ENCODE measurements at regions not wholly inside any gene's neighbourhood (a gene's known extent, or its start where the extent isn't known, plus 50 kb on each side); places are given as distances from the start of the nearest gene placed in this dataset.

GRCh38 chr21:28261298-28261697 is 731.4 kb downstream of the LTN1 start:
- DNase-seq: no peak

GRCh38 chr21:28257276-28257675 is 735.4 kb downstream of the LTN1 start:
- no peak for DNase-seq

- no peak for DNase-seq
Observed at GRCh38 chr21:28256837-28257236, 735.8 kb downstream of the LTN1 start.

- DNase-seq: no peak
Observed at GRCh38 chr21:28256420-28256831, 736.3 kb downstream of the LTN1 start.

GRCh38 chr21:28253961-28254360 is 738.7 kb downstream of the LTN1 start:
- DNase-seq: no peak

- no peak for DNase-seq
Observed at GRCh38 chr21:28253338-28253737, 739.3 kb downstream of the LTN1 start.

- DNase-seq: no peak
Observed at GRCh38 chr21:28252928-28253327, 739.7 kb downstream of the LTN1 start.

- no peak for DNase-seq
Observed at GRCh38 chr21:28250946-28251345, 741.7 kb downstream of the LTN1 start.

- DNase-seq: no peak
Observed at GRCh38 chr21:28247454-28248020, 745.1 kb downstream of the LTN1 start.

GRCh38 chr21:28240586-28240985 is 752.1 kb downstream of the LTN1 start:
- no peak for DNase-seq

GRCh38 chr21:28239340-28239739 is 753.3 kb downstream of the LTN1 start:
- DNase-seq: no peak

- no peak for DNase-seq
Observed at GRCh38 chr21:28237661-28238060, 755.0 kb downstream of the LTN1 start.

- DNase-seq: no peak
Observed at GRCh38 chr21:28235169-28235895, 757.3 kb downstream of the LTN1 start.

GRCh38 chr21:28234326-28234725 is 758.4 kb downstream of the LTN1 start:
- no peak for DNase-seq

- no peak for DNase-seq
Observed at GRCh38 chr21:28233536-28234220, 759.0 kb downstream of the LTN1 start.

GRCh38 chr21:28230559-28230958 is 762.1 kb downstream of the LTN1 start:
- DNase-seq: no peak

- no peak for DNase-seq
Observed at GRCh38 chr21:28229814-28230213, 762.9 kb downstream of the LTN1 start.

GRCh38 chr21:28228636-28228995 is 764.1 kb downstream of the LTN1 start:
- no peak for DNase-seq

- DNase-seq: no peak
Observed at GRCh38 chr21:28227881-28228635, 764.6 kb downstream of the LTN1 start.

GRCh38 chr21:28226563-28226962 is 766.1 kb downstream of the LTN1 start:
- no peak for DNase-seq

- DNase-seq: no peak
Observed at GRCh38 chr21:28224191-28224726, 768.4 kb downstream of the LTN1 start.

GRCh38 chr21:28221984-28222383 is 770.7 kb downstream of the LTN1 start:
- DNase-seq: no peak

- no peak for DNase-seq
Observed at GRCh38 chr21:28220680-28221079, 772.0 kb downstream of the LTN1 start.

All from stimulated activated CD4-positive, alpha-beta T cell treated with anti-CD3 and anti-CD28 coated beads, Interleukin-1b, Interleukin-23, amount 100 ng/mL, for 48 hours (primary cell).